ENCODE measurements at regions not wholly inside any gene's neighbourhood (a gene's known extent, or its start where the extent isn't known, plus 50 kb on each side); places are given as distances from the start of the nearest gene placed in this dataset.

DNA sequence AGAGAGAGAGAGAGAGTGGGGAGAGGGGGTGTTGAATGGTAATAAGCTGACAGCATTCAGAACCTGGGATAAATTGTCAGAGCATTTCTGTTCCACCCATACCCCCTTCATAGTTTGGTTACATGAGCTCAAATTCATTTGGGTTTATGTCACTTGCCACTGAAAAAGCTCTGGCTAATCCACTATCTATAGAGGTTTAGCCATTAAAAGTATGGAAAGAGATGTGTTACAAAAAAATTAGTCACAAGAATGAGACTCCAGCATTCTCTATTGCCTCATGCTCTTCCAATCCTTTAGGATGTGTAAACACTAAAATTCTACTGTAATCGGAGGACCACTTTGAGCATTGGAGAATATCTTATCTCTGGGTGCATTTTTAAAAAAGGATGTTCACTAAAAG, 297.6 kb upstream of the TCF21 start:
- H3K4me3 ChIP-seq (ENCODE audit: low read depth, low read length): no peak overlapping the region
- no peaks in the 10 kb centered on the region for H3K36me3 ChIP-seq (ENCODE audit: control insufficient read depth, insufficient read depth, low read length)
- no peak for DNase-seq (ENCODE audit: low read depth)
- H3K27me3 ChIP-seq (ENCODE audit: control insufficient read depth, insufficient read depth, low read length): no peaks in the 10 kb centered on the region
- TF ChIP-seq, protein P1, sequence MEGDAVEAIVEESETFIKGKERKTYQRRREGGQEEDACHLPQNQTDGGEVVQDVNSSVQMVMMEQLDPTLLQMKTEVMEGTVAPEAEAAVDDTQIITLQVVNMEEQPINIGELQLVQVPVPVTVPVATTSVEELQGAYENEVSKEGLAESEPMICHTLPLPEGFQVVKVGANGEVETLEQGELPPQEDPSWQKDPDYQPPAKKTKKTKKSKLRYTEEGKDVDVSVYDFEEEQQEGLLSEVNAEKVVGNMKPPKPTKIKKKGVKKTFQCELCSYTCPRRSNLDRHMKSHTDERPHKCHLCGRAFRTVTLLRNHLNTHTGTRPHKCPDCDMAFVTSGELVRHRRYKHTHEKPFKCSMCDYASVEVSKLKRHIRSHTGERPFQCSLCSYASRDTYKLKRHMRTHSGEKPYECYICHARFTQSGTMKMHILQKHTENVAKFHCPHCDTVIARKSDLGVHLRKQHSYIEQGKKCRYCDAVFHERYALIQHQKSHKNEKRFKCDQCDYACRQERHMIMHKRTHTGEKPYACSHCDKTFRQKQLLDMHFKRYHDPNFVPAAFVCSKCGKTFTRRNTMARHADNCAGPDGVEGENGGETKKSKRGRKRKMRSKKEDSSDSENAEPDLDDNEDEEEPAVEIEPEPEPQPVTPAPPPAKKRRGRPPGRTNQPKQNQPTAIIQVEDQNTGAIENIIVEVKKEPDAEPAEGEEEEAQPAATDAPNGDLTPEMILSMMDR (IDR thresholded peaks at IDR 0.05; ENCODE audit: insufficient read depth, low read length, poor library complexity, severe bottlenecking): no peak

DNA sequence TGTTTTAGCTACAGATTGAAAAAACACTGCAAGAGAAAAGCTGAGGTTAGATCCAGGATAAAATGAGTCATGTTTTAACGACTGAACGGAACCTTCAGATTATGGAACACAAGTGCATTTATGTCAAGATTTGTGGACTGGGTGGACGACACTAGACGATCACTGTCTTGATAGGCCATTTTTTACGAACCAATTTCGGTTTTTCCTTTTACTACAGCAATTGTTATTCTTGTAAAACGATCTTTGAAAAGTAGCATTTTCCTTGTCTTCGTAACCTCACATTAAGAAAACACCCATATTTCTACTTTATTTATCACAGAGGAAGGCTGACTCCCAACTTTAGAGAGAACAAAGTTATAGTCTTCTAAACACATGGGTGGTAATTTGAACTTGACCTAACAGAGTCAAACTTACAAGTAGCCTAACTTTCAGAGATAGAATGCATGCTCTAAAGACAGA, 294.2 kb upstream of the TCF21 start:
- H3K4me3 ChIP-seq (ENCODE audit: low read depth, low read length): no peak overlapping the region
- H3K36me3 ChIP-seq (ENCODE audit: control insufficient read depth, insufficient read depth, low read length): no peaks in the 10 kb centered on the region
- TF ChIP-seq, protein P1 (IDR thresholded peaks at IDR 0.05; ENCODE audit: insufficient read depth, low read length, poor library complexity, severe bottlenecking): no peak
- DNase-seq (ENCODE audit: low read depth): no peak
- H3K27me3 ChIP-seq (ENCODE audit: control insufficient read depth, insufficient read depth, low read length): no peaks in the 10 kb centered on the region

GRCh38 chr6:133595111-133595761, 293.7 kb upstream of the TCF21 start:
- no peak for DNase-seq (ENCODE audit: low read depth)
- TF ChIP-seq, protein P1 (IDR thresholded peaks at IDR 0.05; ENCODE audit: insufficient read depth, low read length, poor library complexity, severe bottlenecking): no peak
- no peak overlapping the region for H3K4me3 ChIP-seq (ENCODE audit: low read depth, low read length)

DNA sequence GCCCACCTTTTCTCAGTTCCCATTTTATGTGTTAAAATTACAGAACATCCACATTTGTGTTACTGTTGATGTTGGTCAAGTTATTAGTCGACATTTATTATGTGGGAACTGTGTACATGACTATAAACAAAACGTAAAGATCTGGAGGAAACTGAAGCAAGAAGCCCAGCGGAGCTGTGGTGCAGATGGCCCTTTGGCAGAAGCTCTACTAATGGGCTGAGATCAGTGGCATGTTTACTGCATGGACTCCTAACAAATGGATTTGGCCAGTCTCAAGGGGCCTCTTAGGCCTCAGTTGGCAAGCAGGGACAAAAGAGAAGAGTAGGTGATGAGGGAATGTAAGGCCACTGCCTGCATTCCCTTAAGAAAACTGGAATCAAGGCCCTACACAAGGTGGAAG, 282.1 kb upstream of the TCF21 start:
- TF ChIP-seq, protein P1 (IDR thresholded peaks at IDR 0.05; ENCODE audit: insufficient read depth, low read length, poor library complexity, severe bottlenecking): no peak
- Histone ChIP-seq H3K4me3 (ENCODE audit: low read depth, low read length) (no peak overlapping the region), H3K27me3 (ENCODE audit: control insufficient read depth, insufficient read depth, low read length) (no peaks in the 10 kb centered on the region), H3K36me3 (ENCODE audit: control insufficient read depth, insufficient read depth, low read length) (no peaks in the 10 kb centered on the region)
- no peak for DNase-seq (ENCODE audit: low read depth)

More at GRCh38 chr6:133595111-133595761, 293.7 kb upstream of the TCF21 start:
- Histone ChIP-seq H3K36me3 (ENCODE audit: control insufficient read depth, insufficient read depth, low read length) (no peaks in the 10 kb centered on the region), H3K27me3 (ENCODE audit: control insufficient read depth, insufficient read depth, low read length) (no peaks in the 10 kb centered on the region)

DNA sequence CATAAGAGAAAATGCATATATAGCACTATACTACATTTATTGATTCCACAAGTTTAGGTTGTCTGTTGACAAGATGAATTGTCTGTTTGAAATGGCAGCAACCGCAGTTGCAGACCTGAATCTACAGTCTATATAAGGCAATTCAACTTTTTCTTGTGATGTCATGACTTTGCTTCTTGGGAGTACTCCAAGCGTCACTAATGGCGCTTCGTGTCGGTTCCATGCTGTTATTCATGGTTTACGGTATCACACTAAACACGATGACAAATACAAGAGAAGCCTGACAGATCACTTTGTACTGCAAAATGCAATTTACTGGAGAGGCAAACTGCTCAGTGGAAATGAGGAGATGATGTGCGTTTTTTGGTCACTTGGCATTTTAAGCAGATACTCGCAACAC, 280.3 kb upstream of the TCF21 start:
- TF ChIP-seq, protein P1 (IDR thresholded peaks at IDR 0.05; ENCODE audit: insufficient read depth, low read length, poor library complexity, severe bottlenecking): no peak
- DNase-seq (ENCODE audit: low read depth): no peak
- H3K4me3 ChIP-seq (ENCODE audit: low read depth, low read length): no peak overlapping the region
- no peaks in the 10 kb centered on the region for H3K27me3 ChIP-seq (ENCODE audit: control insufficient read depth, insufficient read depth, low read length)
- H3K36me3 ChIP-seq (ENCODE audit: control insufficient read depth, insufficient read depth, low read length): no peaks in the 10 kb centered on the region

Measured in kidney epithelial cell (primary cell).